Activated CD4-positive, alpha-beta memory T cell treated with anti-CD3 and anti-CD28 coated beads, Interleukin-2, amount 10 ng/mL, durations not matched to agents 7 days and 5 days (primary cell): ENCODE measurements at regions not wholly inside any gene's neighbourhood (a gene's known extent, or its start where the extent isn't known, plus 50 kb on each side); places are given as distances from the start of the nearest gene placed in this dataset.

Source experiments
- CTCF ChIA-PET: fragments of 350-600 bp; sonication (Branson Sonifier 250); formaldehyde crosslinking; loops from one replicate; lab custom pipeline; 2021; ENCODE audit warnings: antibody characterized with exemption, inconsistent platforms; lab: Charles Lee
- POLR2A ChIA-PET: fragments of 350-600 bp; sonication (Branson Sonifier 250); formaldehyde crosslinking; loops from one replicate; lab custom pipeline; 2021; ENCODE audit warnings: antibody characterized with exemption; lab: Charles Lee
- DNase-seq: peaks from one replicate; pipeline ENCODE4 v3.0.0-alpha.2; 2020
- H3K27ac Mint-ChIP-seq: one replicate; pipeline ENCODE4 v1.8.0; 2021; ENCODE audit warnings: mild to moderate bottlenecking, mixed read lengths
- H3K27me3 Mint-ChIP-seq: one replicate; pipeline ENCODE4 v1.8.0; 2021; ENCODE audit warnings: mixed read lengths
- H3K36me3 Mint-ChIP-seq: one replicate; pipeline ENCODE4 v1.8.0; 2021; ENCODE audit warnings: low read depth, mixed read lengths
- H3K4me1 Mint-ChIP-seq: one replicate; pipeline ENCODE4 v1.8.0; 2021; ENCODE audit warnings: mixed read lengths
- H3K4me3 Mint-ChIP-seq: one replicate; pipeline ENCODE4 v1.8.0; 2021; ENCODE audit warnings: mild to moderate bottlenecking, mixed read lengths
- H3K9me3 Mint-ChIP-seq: one replicate; pipeline ENCODE4 v1.8.0; 2021; ENCODE audit warnings: mixed read lengths

- POLR2A ChIA-PET: no interaction called here
These were observed 105.8 kb upstream of the CPNE8 start for GRCh38 chr12:39011166-39011565.

GRCh38 chr12:39010406-39010805, 105.0 kb upstream of the CPNE8 start:
- DNase-seq: no peak
- CTCF ChIA-PET: no interaction called here
- no peaks in the 10 kb centered on the region for H3K9me3 Mint-ChIP-seq
- no peaks in the 10 kb centered on the region for H3K27me3 Mint-ChIP-seq
- no peak overlapping the region for H3K4me3 Mint-ChIP-seq
- POLR2A ChIA-PET: no interaction called here
- no peaks in the 10 kb centered on the region for H3K36me3 Mint-ChIP-seq
- H3K4me1 Mint-ChIP-seq: no peaks in the 10 kb centered on the region
- no peak overlapping the region for H3K27ac Mint-ChIP-seq

More at GRCh38 chr12:39011166-39011565, 105.8 kb upstream of the CPNE8 start:
- no peaks in the 10 kb centered on the region for H3K36me3 Mint-ChIP-seq
- CTCF ChIA-PET: no interaction called here
- DNase-seq: no peak
- H3K4me3 Mint-ChIP-seq: no peak overlapping the region
- H3K9me3 Mint-ChIP-seq: no peaks in the 10 kb centered on the region
- no peaks in the 10 kb centered on the region for H3K4me1 Mint-ChIP-seq
- H3K27me3 Mint-ChIP-seq: no peaks in the 10 kb centered on the region
- H3K27ac Mint-ChIP-seq: no peak overlapping the region

- H3K27ac Mint-ChIP-seq: no peak overlapping the region
- ChIA-PET POLR2A (no interaction called here), CTCF (no interaction called here)
- H3K27me3 Mint-ChIP-seq: no peaks in the 10 kb centered on the region
- H3K9me3 Mint-ChIP-seq: no peaks in the 10 kb centered on the region
- no peaks in the 10 kb centered on the region for H3K4me1 Mint-ChIP-seq
- H3K36me3 Mint-ChIP-seq: no peaks in the 10 kb centered on the region
- no peak for DNase-seq
- H3K4me3 Mint-ChIP-seq: no peak overlapping the region
These were observed 102.2 kb upstream of the CPNE8 start for GRCh38 chr12:39007619-39008018.

DNA sequence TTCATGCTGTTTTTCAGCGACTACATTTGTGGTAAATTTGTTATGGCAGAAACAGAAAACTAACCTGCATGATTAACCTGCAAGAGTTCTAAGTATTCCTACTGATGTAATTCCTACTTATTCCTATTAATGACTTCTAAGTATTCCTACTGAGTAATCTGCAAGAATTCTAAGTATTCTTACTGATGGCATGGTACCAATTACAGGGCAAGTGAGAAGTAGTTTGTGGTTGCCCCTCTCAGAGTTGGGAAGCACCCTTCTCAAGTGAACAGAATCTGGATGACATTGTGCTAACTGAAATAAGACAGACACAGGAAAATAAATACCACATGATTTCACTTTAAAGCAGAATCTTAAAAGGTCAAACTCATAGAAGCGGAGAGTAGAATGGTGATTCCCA, 100.9 kb upstream of the CPNE8 start:
- CTCF ChIA-PET: no interaction called here
- Mint-ChIP-seq H3K4me1 (no peaks in the 10 kb centered on the region), H3K4me3 (no peak overlapping the region), H3K9me3 (no peaks in the 10 kb centered on the region), H3K27me3 (no peaks in the 10 kb centered on the region), H3K27ac (no peak overlapping the region), H3K36me3 (no peaks in the 10 kb centered on the region)
- no peak for DNase-seq
- POLR2A ChIA-PET: no interaction called here

GRCh38 chr12:39005671-39006070, 100.3 kb upstream of the CPNE8 start:
- Mint-ChIP-seq H3K9me3 (no peaks in the 10 kb centered on the region), H3K4me1 (no peaks in the 10 kb centered on the region), H3K4me3 (no peak overlapping the region), H3K27ac (no peak overlapping the region), H3K36me3 (no peaks in the 10 kb centered on the region), H3K27me3 (no peaks in the 10 kb centered on the region)
- DNase-seq: no peak
- ChIA-PET CTCF (no interaction called here), POLR2A (no interaction called here)

- H3K4me3 Mint-ChIP-seq: no peak overlapping the region
- H3K4me1 Mint-ChIP-seq: no peaks in the 10 kb centered on the region
- no peaks in the 10 kb centered on the region for H3K9me3 Mint-ChIP-seq
- ChIA-PET POLR2A (no interaction called here), CTCF (no interaction called here)
- H3K36me3 Mint-ChIP-seq: no peaks in the 10 kb centered on the region
- DNase-seq: no peak
- no peaks in the 10 kb centered on the region for H3K27me3 Mint-ChIP-seq
- H3K27ac Mint-ChIP-seq: no peak overlapping the region
These were observed 98.3 kb upstream of the CPNE8 start for GRCh38 chr12:39003541-39004155.

- no peak for DNase-seq
- no peaks in the 10 kb centered on the region for H3K4me1 Mint-ChIP-seq
- H3K27ac Mint-ChIP-seq: no peak overlapping the region
- POLR2A ChIA-PET: no interaction called here
- H3K36me3 Mint-ChIP-seq: no peaks in the 10 kb centered on the region
- no peak overlapping the region for H3K4me3 Mint-ChIP-seq
- CTCF ChIA-PET: no interaction called here
- no peaks in the 10 kb centered on the region for H3K27me3 Mint-ChIP-seq
- peaks cover 3% of the 10 kb centered on the region for H3K9me3 Mint-ChIP-seq
These were observed 95.0 kb upstream of the CPNE8 start for GRCh38 chr12:39000370-39000769.

- Mint-ChIP-seq H3K4me3 (no peak overlapping the region), H3K9me3 (peaks cover 3% of the 10 kb centered on the region), H3K27ac (no peak overlapping the region)
These were observed 93.6 kb upstream of the CPNE8 start for GRCh38 chr12:38998887-38999482.

DNA sequence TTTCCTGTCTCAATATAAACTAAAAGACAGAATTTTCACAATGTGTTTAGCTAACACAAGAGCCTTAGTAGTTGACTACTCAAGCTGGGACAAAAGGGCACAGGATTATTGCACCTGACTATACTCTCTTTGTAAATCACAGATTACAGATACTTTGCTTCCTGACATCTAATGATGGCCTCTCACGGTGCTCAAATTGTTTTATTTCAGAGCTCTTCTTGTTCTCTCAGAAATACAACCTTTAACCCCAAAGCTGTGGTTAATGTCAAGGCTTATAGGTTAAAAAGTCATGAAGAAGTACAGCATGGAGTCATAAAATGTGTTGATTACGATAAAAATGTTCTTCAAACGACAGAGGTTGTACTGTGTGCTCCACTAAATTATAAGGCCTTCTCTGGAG, 89.9 kb upstream of the CPNE8 start:
- H3K4me1 Mint-ChIP-seq: no peaks in the 10 kb centered on the region
- H3K27me3 Mint-ChIP-seq: no peaks in the 10 kb centered on the region
- ChIA-PET CTCF (no interaction called here), POLR2A (no interaction called here)
- no peak for DNase-seq
- H3K36me3 Mint-ChIP-seq: no peaks in the 10 kb centered on the region
- no peak overlapping the region for H3K27ac Mint-ChIP-seq
- H3K9me3 Mint-ChIP-seq: peaks cover 5% of the 10 kb centered on the region
- H3K4me3 Mint-ChIP-seq: no peak overlapping the region

More at GRCh38 chr12:38998887-38999482, 93.6 kb upstream of the CPNE8 start:
- Mint-ChIP-seq H3K4me1 (no peaks in the 10 kb centered on the region), H3K27me3 (no peaks in the 10 kb centered on the region), H3K36me3 (no peaks in the 10 kb centered on the region)
- DNase-seq: no peak
- CTCF ChIA-PET: no interaction called here
- POLR2A ChIA-PET: no interaction called here

DNA sequence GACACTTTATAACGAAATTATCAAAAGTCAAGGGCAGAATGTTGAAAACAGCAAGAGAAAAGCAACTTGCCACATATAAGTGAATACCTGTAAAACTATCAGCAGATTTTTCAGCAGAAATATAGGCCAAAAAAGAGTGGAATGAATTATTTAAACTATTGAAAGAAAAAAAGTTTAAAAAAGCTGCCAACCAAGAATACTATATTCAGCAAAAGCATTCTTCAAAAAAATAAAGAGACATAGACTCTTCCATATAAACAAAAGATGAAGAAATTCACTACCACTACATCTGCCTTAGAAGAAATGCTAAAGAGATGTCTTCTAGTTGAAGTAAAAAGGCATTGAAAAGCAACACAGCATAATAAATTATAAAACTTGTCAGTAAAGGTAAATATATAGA, 80.6 kb upstream of the CPNE8 start:
- no peaks in the 10 kb centered on the region for H3K36me3 Mint-ChIP-seq
- no peak overlapping the region for H3K4me3 Mint-ChIP-seq
- ChIA-PET POLR2A (no interaction called here), CTCF (no interaction called here)
- no peaks in the 10 kb centered on the region for H3K27me3 Mint-ChIP-seq
- no peaks in the 10 kb centered on the region for H3K4me1 Mint-ChIP-seq
- DNase-seq: no peak
- H3K27ac Mint-ChIP-seq: no peak overlapping the region
- peaks cover 12% of the 10 kb centered on the region for H3K9me3 Mint-ChIP-seq

GRCh38 chr12:38984388-38984787, 79.0 kb upstream of the CPNE8 start:
- no peaks in the 10 kb centered on the region for H3K4me1 Mint-ChIP-seq
- H3K4me3 Mint-ChIP-seq: no peak overlapping the region
- POLR2A ChIA-PET: no interaction called here
- H3K27me3 Mint-ChIP-seq: no peaks in the 10 kb centered on the region
- no peak overlapping the region for H3K27ac Mint-ChIP-seq
- H3K9me3 Mint-ChIP-seq: peaks cover 13% of the 10 kb centered on the region
- no peak for DNase-seq
- CTCF ChIA-PET: no interaction called here
- H3K36me3 Mint-ChIP-seq: no peaks in the 10 kb centered on the region

DNA sequence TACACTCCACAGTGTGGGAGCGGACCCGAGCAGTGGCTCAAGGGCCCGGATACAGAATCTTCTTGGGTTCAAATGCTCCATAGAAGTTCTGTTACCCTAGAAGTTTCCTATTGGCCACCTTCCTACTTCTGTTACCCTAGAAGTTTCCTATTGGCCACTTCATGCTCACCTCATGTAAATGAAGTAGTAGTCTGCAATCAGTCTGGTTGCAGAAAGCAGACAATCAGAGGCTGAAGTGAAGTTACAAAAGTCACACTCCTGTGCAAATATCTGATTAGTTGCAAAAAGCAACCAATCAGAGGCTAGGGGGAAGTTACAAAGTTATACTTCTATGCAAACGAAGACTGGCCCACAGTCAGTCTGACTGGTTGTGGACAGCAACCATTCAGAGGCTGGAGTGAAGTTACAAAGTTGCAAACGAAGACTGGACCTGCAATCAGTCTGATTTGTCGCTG, 77.8 kb upstream of the CPNE8 start:
- no peaks in the 10 kb centered on the region for H3K36me3 Mint-ChIP-seq
- H3K27ac Mint-ChIP-seq: no peak overlapping the region
- H3K27me3 Mint-ChIP-seq: no peaks in the 10 kb centered on the region
- ChIA-PET CTCF (no interaction called here), POLR2A (no interaction called here)
- peaks cover 13% of the 10 kb centered on the region for H3K9me3 Mint-ChIP-seq
- no peak for DNase-seq
- H3K4me3 Mint-ChIP-seq: no peak overlapping the region
- no peaks in the 10 kb centered on the region for H3K4me1 Mint-ChIP-seq

GRCh38 chr12:38977132-38977531, 71.7 kb upstream of the CPNE8 start:
- Mint-ChIP-seq H3K9me3 (peaks cover 4% of the 10 kb centered on the region), H3K27ac (no peak overlapping the region), H3K4me3 (no peak overlapping the region), H3K4me1 (no peaks in the 10 kb centered on the region), H3K27me3 (no peaks in the 10 kb centered on the region), H3K36me3 (no peaks in the 10 kb centered on the region)
- ChIA-PET POLR2A (no interaction called here), CTCF (interaction anchor here (1.4 kb wide), 1 partner anchor 56 kb away, joined by 4 read pairs; no protein-coding TSS in a partner anchor)
- no peak for DNase-seq

- Mint-ChIP-seq H3K9me3 (peaks cover 2% of the 10 kb centered on the region), H3K27me3 (no peaks in the 10 kb centered on the region), H3K27ac (no peak overlapping the region), H3K36me3 (no peaks in the 10 kb centered on the region), H3K4me1 (no peaks in the 10 kb centered on the region), H3K4me3 (no peak overlapping the region)
- DNase-seq: no peak
- ChIA-PET CTCF (no interaction called here), POLR2A (no interaction called here)
These were observed 64.3 kb upstream of the CPNE8 start for GRCh38 chr12:38969706-38970105.
